GM13976 (cell line): ENCODE measurements at regions not wholly inside any gene's neighbourhood (a gene's known extent, or its start where the extent isn't known, plus 50 kb on each side); places are given as distances from the start of the nearest gene placed in this dataset.
A peak's percentile ranks its signal among the peaks of the same experiment; 100 is the strongest.

Experiments used
- DNase-seq: peaks from one replicate; pipeline ENCODE4 v3.0.0; 2012; ENCODE audit warnings: low spot score
- CTCF ChIP-seq: IDR thresholded peaks from 2 replicates; pipeline ENCODE4 v1.5.1; 2012; ENCODE audit warnings: borderline replicate concordance, mild to moderate bottlenecking; ENCODE audit not compliant: insufficient read depth; ENCODE audit errors: extremely low read depth, missing control alignments, control extremely low read depth
- in situ Hi-C: fragments of 300-500 bp; cut with MboI; formaldehyde crosslinking; loops from one replicate; pipeline ENCODE4 v1.12.0; 2022; ENCODE audit warnings: low sequenced_read_pairs, mixed read lengths, inconsistent platforms; ENCODE audit not compliant: unreplicated experiment

DNA sequence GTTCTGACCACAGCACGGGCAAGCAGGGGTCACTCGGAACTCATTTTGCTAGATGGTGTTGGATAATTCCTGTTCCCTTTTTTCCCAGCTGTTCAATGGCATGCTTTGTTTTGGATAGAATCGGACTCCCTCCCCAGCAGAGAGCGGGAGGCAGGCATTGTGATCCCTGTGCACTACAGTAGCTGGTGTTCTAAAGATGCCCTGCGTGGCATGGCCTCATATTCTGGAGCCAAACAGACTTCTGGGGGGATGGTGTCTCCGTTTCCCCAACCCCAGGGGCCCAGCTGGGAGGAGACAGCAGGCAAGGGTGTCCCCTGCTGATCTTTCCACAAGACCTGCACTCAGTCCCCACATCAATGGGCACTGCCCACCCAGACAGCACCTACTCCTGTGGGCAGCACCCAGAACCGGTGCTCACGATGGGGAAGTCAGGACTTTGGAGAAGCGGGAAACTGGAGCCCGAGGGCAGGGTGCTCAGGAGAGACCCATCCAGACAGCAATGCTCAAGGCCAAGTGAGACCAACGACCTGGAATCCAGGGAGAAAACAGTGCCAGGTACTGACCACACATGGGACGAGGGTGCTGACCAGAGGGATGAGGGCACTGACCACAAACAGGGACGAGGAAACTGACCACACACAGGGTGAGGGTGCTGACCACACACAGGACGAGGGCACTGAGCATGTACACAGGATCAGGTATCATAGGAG lies 934.9 kb downstream of the BRD1 start:
- DNase-seq: peak; percentile 9
- no peak for TF ChIP-seq CTCF
- in situ Hi-C loops: no loop called here

GRCh38 chr22:48891688-48892577 lies 935.7 kb downstream of the BRD1 start:
- TF ChIP-seq CTCF: no peak
- in situ Hi-C loops: no loop called here
- DNase-seq: peak; percentile 8

- TF ChIP-seq CTCF: no peak
- in situ Hi-C loops: no loop called here
- DNase-seq: peak; percentile 10
Measured at GRCh38 chr22:48890693-48891554, 936.7 kb downstream of the BRD1 start.

GRCh38 chr22:48889887-48890692 lies 937.6 kb downstream of the BRD1 start:
- TF ChIP-seq CTCF: no peak
- in situ Hi-C loops: no loop called here

GRCh38 chr22:48889209-48889830 lies 938.4 kb downstream of the BRD1 start:
- no peak for TF ChIP-seq CTCF
- in situ Hi-C loops: no loop called here
- DNase-seq: no peak

More at GRCh38 chr22:48889887-48890692, 937.6 kb downstream of the BRD1 start:
- no peak for DNase-seq
